Spleen (tissue), 11 donors: ENCODE measurements at regions not wholly inside any gene's neighbourhood (a gene's known extent, or its start where the extent isn't known, plus 50 kb on each side); places are given as distances from the start of the nearest gene placed in this dataset.
A peak's percentile ranks its signal among the peaks of the same experiment; 100 is the strongest.
"Not testable (repeated sequence)": the region's sequence is repeated elsewhere in the genome, so short reads cannot be mapped to it uniquely, and the experiment has no call there.

Experiments used
- DNase-seq: peaks from one replicate; pipeline ENCODE4 v3.0.0-alpha.2; 2020
- H3K27ac ChIP-seq, 8 donors: fragments of 200-600 bp; sonication (generic) in 7 of 8; 1 replicate in 4 of 8; 2 replicates in 4 of 8; pipeline versions ENCODE4 v1.5.0 to v1.8.0; 2016 to 2021; ENCODE audit warnings: inconsistent platforms in 4 of 8, mild to moderate bottlenecking in 4 of 8, moderate library complexity in 1 of 8
- H3K27me3 ChIP-seq, 7 donors: fragments of 200-600 bp; sonication (generic) in 6 of 7; replicated peaks in 1 of 7; 1 replicate in 4 of 7; 2 replicates in 3 of 7; pipeline versions ENCODE4 v1.5.0 to v1.8.0; 2016 to 2021; ENCODE audit warnings: inconsistent platforms in 3 of 7, mild to moderate bottlenecking in 1 of 7
- H3K36me3 ChIP-seq, 6 donors: fragments of 200-600 bp; sonication (generic) in 5 of 6; 1 replicate in 4 of 6; 2 replicates in 2 of 6; pipeline versions ENCODE4 v1.5.0 to v1.8.0; 2016 to 2021; ENCODE audit warnings: inconsistent platforms in 2 of 6
- H3K4me1 ChIP-seq, 6 donors: fragments of 200-600 bp; sonication (generic) in 5 of 6; 1 replicate in 3 of 6; 2 replicates in 3 of 6; pipeline versions ENCODE4 v1.5.0 to v1.8.0; 2016 to 2021; ENCODE audit warnings: inconsistent platforms in 3 of 6
- H3K4me3 ChIP-seq, 8 donors: fragments of 200-600 bp; sonication (generic) in 7 of 8; 1 replicate in 4 of 8; 2 replicates in 4 of 8; pipeline versions ENCODE4 v1.5.0 to v1.8.0; 2016 to 2021; ENCODE audit warnings: inconsistent platforms in 4 of 8, mild to moderate bottlenecking in 4 of 8, moderate library complexity in 2 of 8
- H3K9me3 ChIP-seq, 8 donors: fragments of 200-600 bp; sonication (generic) in 7 of 8; 1 replicate in 4 of 8; 2 replicates in 4 of 8; pipeline versions ENCODE4 v1.5.0 to v1.8.0; 2016 to 2021; ENCODE audit warnings: inconsistent platforms in 4 of 8
- CTCF ChIP-seq, 11 experiments: fragments of 200-600 bp in 7 of 11; fragments of 450-650 bp in 4 of 11; sonication (generic) in 4 of 11; IDR thresholded peaks in 8 of 11; conservative IDR thresholded peaks in 3 of 11; 1 replicate in 7 of 11; 2 replicates in 4 of 11; pipeline versions ENCODE4 v1.4.0 to v1.8.0; 2016 to 2021; ENCODE audit warnings: antibody characterized with exemption in 11 of 11, inconsistent platforms in 4 of 11, mild to moderate bottlenecking in 1 of 11
- POLR2A ChIP-seq, 3 donors: fragments of 450-650 bp; IDR thresholded peaks; one replicate each; pipeline ENCODE4 v1.5.1; 2017; ENCODE audit warnings: antibody characterized with exemption in 3 of 3, mild to moderate bottlenecking in 1 of 3
- POLR2AphosphoS5 ChIP-seq, 3 donors: sonication (generic); formaldehyde crosslinking; IDR thresholded peaks; one replicate each; pipeline ENCODE4 v1.5.1; 2017; ENCODE audit warnings: antibody characterized with exemption in 3 of 3
- WGBS, 5 donors: extraction: QIAGEN DNeasy Blood & Tissue Kit in 3 of 5; methylation state at CpG; one replicate each; pipeline versions ENCODE4 v1.1.5 to v1.1.7; 2013 to 2018; 5-methylcytosine and 5-hydroxymethylcytosine counted together
- intact Hi-C: fragments of 100-400 bp; cut with DNase I; formaldehyde crosslinking; loops from one replicate; pipeline ENCODE4 v1.15.0; 2023; ENCODE audit warnings: low total_unique reads
- donor health status: healthy with polysubstance abuse.
- donor health status: DM: no; HTN: no; CAD: no; lungs with moderate emphysema.
- donor health status: DM: no; HTN: no; CAD: no.
- donor health status: Bipolar disorder and iron deficiency.
- donor health status: healthy.
- donor health status: DM: no; HTN: no; CAD: no.
- donor health status: DM: yes; HTN: yes; CAD: no.

- WGBS, 5 donors: 75 to 100% (median 91%) methylated on average over 3 of the region's 3 CpGs
- DNase-seq: no peak
- Histone ChIP-seq H3K27ac (no peak overlapping the region), H3K9me3 (no peaks in the 10 kb centered on the region), H3K27me3 (no peaks in the 10 kb centered on the region), H3K4me1 (no peaks in the 10 kb centered on the region), H3K36me3 (no peaks in the 10 kb centered on the region), H3K4me3 (no peak overlapping the region)
- intact Hi-C loops: no loop called here
- no peak for TF ChIP-seq POLR2AphosphoS5 (IDR thresholded peaks at IDR 0.05)
- no peak for TF ChIP-seq CTCF (IDR thresholded peaks at IDR 0.05 in 8 of 11, conservative IDR thresholded peaks at IDR 0.05 in 3 of 11)
- TF ChIP-seq POLR2A (IDR thresholded peaks at IDR 0.05): no peak
These were observed 96.7 kb upstream of the MED13L start for GRCh38 chr12:116374207-116374606.

GRCh38 chr12:116375278-116375842 is 97.9 kb upstream of the MED13L start:
- H3K4me3 ChIP-seq: no peak overlapping the region

GRCh38 chr12:116376354-116377193 is 99.1 kb upstream of the MED13L start:
- Histone ChIP-seq H3K27ac (no peak overlapping the region), H3K9me3 (no peaks in the 10 kb centered on the region), H3K27me3 (no peaks in the 10 kb centered on the region), H3K4me1 (peaks cover 0 to 7% (median 3%) of the 10 kb centered on the region in 6 donors), H3K36me3 (no peaks in the 10 kb centered on the region), H3K4me3 (no peak overlapping the region)
- TF ChIP-seq CTCF (IDR thresholded peaks at IDR 0.05 in 8 of 11, conservative IDR thresholded peaks at IDR 0.05 in 3 of 11) (no peak), POLR2A (IDR thresholded peaks at IDR 0.05) (no peak), POLR2AphosphoS5 (IDR thresholded peaks at IDR 0.05) (no peak)
- DNase-seq: no peak
- intact Hi-C loops: no loop called here
- 59 to 80% (median 64%) methylated on average over 11 of the region's 11 CpGs for WGBS, 5 donors

More at GRCh38 chr12:116375278-116375842, 97.9 kb upstream of the MED13L start:
- WGBS, 5 donors: 72 to 98% (median 95%) methylated on average over 9 of the region's 9 CpGs
- H3K36me3 ChIP-seq: no peaks in the 10 kb centered on the region
- H3K27me3 ChIP-seq: no peaks in the 10 kb centered on the region
- no peak for TF ChIP-seq POLR2AphosphoS5 (IDR thresholded peaks at IDR 0.05)
- TF ChIP-seq CTCF (IDR thresholded peaks at IDR 0.05 in 8 of 11, conservative IDR thresholded peaks at IDR 0.05 in 3 of 11): peak in 1 of 11 experiments; percentile 12
- no peak for TF ChIP-seq POLR2A (IDR thresholded peaks at IDR 0.05)
- intact Hi-C loops: no loop called here
- DNase-seq: peak; percentile 2
- H3K4me1 ChIP-seq: peaks cover 0 to 6% (median 0%) of the 10 kb centered on the region in 6 donors
- no peak overlapping the region for H3K27ac ChIP-seq
- no peaks in the 10 kb centered on the region for H3K9me3 ChIP-seq

- H3K4me1 ChIP-seq: peaks cover 0 to 13% (median 4%) of the 10 kb centered on the region in 6 donors
- H3K9me3 ChIP-seq, intact Hi-C loops, H3K27me3 ChIP-seq, H3K36me3 ChIP-seq, H3K4me3 ChIP-seq, H3K27ac ChIP-seq: not testable (repeated sequence)
- DNase-seq: peak; percentile 36
- WGBS, 5 donors: 78 to 93% (median 88%) methylated on average over 6 of the region's 6 CpGs
These were observed 99.7 kb upstream of the MED13L start for GRCh38 chr12:116377194-116377571.
